Erythroblast (primary cell): ENCODE measurements at regions not wholly inside any gene's neighbourhood (a gene's known extent, or its start where the extent isn't known, plus 50 kb on each side); places are given as distances from the start of the nearest gene placed in this dataset.

Experiments used
- GATA1 ChIP-seq: IDR thresholded peaks from 2 replicates; pipeline ENCODE4 v1.6.1; 2011; ENCODE audit warnings: low read depth, mild to moderate bottlenecking, control low read depth, low read length, moderate library complexity
- POLR2A ChIP-seq: IDR thresholded peaks from 2 replicates; pipeline ENCODE4 v1.6.1; 2011; ENCODE audit warnings: mild to moderate bottlenecking, low read length

DNA sequence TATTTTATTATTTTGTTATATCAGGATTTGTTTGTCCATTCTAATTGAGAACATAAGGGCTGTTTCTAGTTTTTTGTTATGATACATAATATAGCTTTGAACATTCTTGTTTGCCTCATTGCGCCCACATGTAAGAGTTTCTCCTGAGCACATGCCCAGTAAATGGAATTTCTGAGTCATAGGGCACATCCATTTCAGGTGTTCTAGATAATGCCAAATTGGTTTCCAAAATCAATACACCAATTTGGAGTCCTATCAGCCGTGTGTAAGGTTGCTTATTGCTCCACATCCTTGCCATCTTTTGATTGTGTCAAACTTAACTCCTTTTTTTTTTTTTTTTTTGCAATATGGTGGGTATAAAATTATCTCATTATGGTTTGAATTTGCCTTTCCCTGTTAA is 97.9 kb upstream of the RESF1 start:
- TF ChIP-seq GATA1: no peak
- TF ChIP-seq POLR2A: no peak
